ENCODE measurements at regions not wholly inside any gene's neighbourhood (a gene's known extent, or its start where the extent isn't known, plus 50 kb on each side); places are given as distances from the start of the nearest gene placed in this dataset.

GRCh38 chr2:194014639-194015038 is 1642.4 kb upstream of the SLC39A10 start:
- H3K27me3 ChIP-seq, result no peaks in the 10 kb centered on the region
- H3K9me3 ChIP-seq, result no peaks in the 10 kb centered on the region
- no peaks in the 10 kb centered on the region for H3K4me1 ChIP-seq (ENCODE audit: control insufficient read depth in 1 of 2, insufficient read depth in 1 of 2, low read depth in 1 of 2, low read length in 1 of 2)
- TF ChIP-seq CTCF (IDR thresholded peaks at IDR 0.05), result no peak
- H3K4me3 ChIP-seq (ENCODE audit: low read depth in 1 of 2, low read length in 1 of 2), result no peak overlapping the region
- no peaks in the 10 kb centered on the region for H3K36me3 ChIP-seq
- no peak overlapping the region for H3K27ac ChIP-seq

GRCh38 chr2:194004590-194005206 is 1652.3 kb upstream of the SLC39A10 start:
- no peaks in the 10 kb centered on the region for H3K4me1 ChIP-seq (ENCODE audit: control insufficient read depth in 1 of 2, insufficient read depth in 1 of 2, low read depth in 1 of 2, low read length in 1 of 2)
- TF ChIP-seq CTCF (IDR thresholded peaks at IDR 0.05), result no peak
- no peaks in the 10 kb centered on the region for H3K36me3 ChIP-seq
- H3K4me3 ChIP-seq (ENCODE audit: low read depth in 1 of 2, low read length in 1 of 2), result no peak overlapping the region
- no peaks in the 10 kb centered on the region for H3K27me3 ChIP-seq
- H3K9me3 ChIP-seq, result no peaks in the 10 kb centered on the region
- H3K27ac ChIP-seq, result no peak overlapping the region

GRCh38 chr2:194003911-194004310 is 1653.1 kb upstream of the SLC39A10 start:
- no peaks in the 10 kb centered on the region for H3K27me3 ChIP-seq
- no peak for TF ChIP-seq CTCF (IDR thresholded peaks at IDR 0.05)

GRCh38 chr2:194002699-194003368 is 1654.2 kb upstream of the SLC39A10 start:
- H3K27ac ChIP-seq, result no peak overlapping the region
- no peak for TF ChIP-seq CTCF (IDR thresholded peaks at IDR 0.05)
- H3K36me3 ChIP-seq, result no peaks in the 10 kb centered on the region
- H3K27me3 ChIP-seq, result no peaks in the 10 kb centered on the region
- no peaks in the 10 kb centered on the region for H3K9me3 ChIP-seq
- H3K4me3 ChIP-seq (ENCODE audit: low read depth in 1 of 2, low read length in 1 of 2), result no peak overlapping the region
- no peaks in the 10 kb centered on the region for H3K4me1 ChIP-seq (ENCODE audit: control insufficient read depth in 1 of 2, insufficient read depth in 1 of 2, low read depth in 1 of 2, low read length in 1 of 2)

More at GRCh38 chr2:194003911-194004310, 1653.1 kb upstream of the SLC39A10 start:
- no peaks in the 10 kb centered on the region for H3K4me1 ChIP-seq (ENCODE audit: control insufficient read depth in 1 of 2, insufficient read depth in 1 of 2, low read depth in 1 of 2, low read length in 1 of 2)
- H3K27ac ChIP-seq, result no peak overlapping the region
- H3K36me3 ChIP-seq, result no peaks in the 10 kb centered on the region
- no peaks in the 10 kb centered on the region for H3K9me3 ChIP-seq
- H3K4me3 ChIP-seq (ENCODE audit: low read depth in 1 of 2, low read length in 1 of 2), result no peak overlapping the region

GRCh38 chr2:193990868-193991267 is 1666.2 kb upstream of the SLC39A10 start:
- H3K4me3 ChIP-seq (ENCODE audit: low read depth in 1 of 2, low read length in 1 of 2), result no peak overlapping the region

More at GRCh38 chr2:193990868-193991267, 1666.2 kb upstream of the SLC39A10 start:
- no peaks in the 10 kb centered on the region for H3K9me3 ChIP-seq
- TF ChIP-seq CTCF (IDR thresholded peaks at IDR 0.05), result no peak
- H3K27me3 ChIP-seq, result no peaks in the 10 kb centered on the region
- no peaks in the 10 kb centered on the region for H3K4me1 ChIP-seq (ENCODE audit: control insufficient read depth in 1 of 2, insufficient read depth in 1 of 2, low read depth in 1 of 2, low read length in 1 of 2)
- H3K36me3 ChIP-seq, result no peaks in the 10 kb centered on the region
- no peak overlapping the region for H3K27ac ChIP-seq
